PC-9 (cell line): ENCODE measurements at regions not wholly inside any gene's neighbourhood (a gene's known extent, or its start where the extent isn't known, plus 50 kb on each side); places are given as distances from the start of the nearest gene placed in this dataset.

Experiments
- CTCF ChIP-seq: fragments of 200-600 bp; sonication (generic); conservative IDR thresholded peaks from 2 replicates; pipeline ENCODE4 v1.6.1; 2017; ENCODE audit warnings: mixed run types, antibody characterized with exemption, mild to moderate bottlenecking, moderate library complexity
- EZH2 ChIP-seq: fragments of 200-600 bp; sonication (generic); IDR thresholded peaks from 2 replicates; pipeline ENCODE4 v1.8.0; 2017; ENCODE audit warnings: antibody characterized with exemption, low read depth

GRCh38 chr21:20644552-20644951 is 353.7 kb upstream of the NCAM2 start:
- TF ChIP-seq CTCF (no peak), EZH2 (no peak)
